ENCODE measurements at regions not wholly inside any gene's neighbourhood (a gene's known extent, or its start where the extent isn't known, plus 50 kb on each side); places are given as distances from the start of the nearest gene placed in this dataset.

GRCh38 chr12:115785548-115785947, 491.9 kb downstream of the MED13L start:
- ChIA-PET POLR2A (no interaction called here), CTCF (no interaction called here)
- Histone ChIP-seq H3K36me3 (ENCODE audit: control insufficient read depth in 4 of 4, insufficient read depth in 4 of 4, low read length in 3 of 4) (no peaks in the 10 kb centered on the region), H3K9me3 (ENCODE audit: control extremely low read depth in 1 of 5, control insufficient read depth in 4 of 5, insufficient read depth in 2 of 5, low read depth in 1 of 5, low read length in 4 of 5) (no peaks in the 10 kb centered on the region), H3K4me3 (ENCODE audit: control insufficient read depth in 1 of 7, extremely low read depth in 1 of 7, insufficient read depth in 4 of 7, low read depth in 2 of 7, low read length in 6 of 7) (no peak overlapping the region), H3K27ac (ENCODE audit: insufficient read depth in 1 of 2, low read depth in 1 of 2, low read length in 2 of 2, poor library complexity in 1 of 2, severe bottlenecking in 2 of 2) (no peak overlapping the region), H3K27me3 (replicated peaks in 2 of 5; ENCODE audit: control insufficient read depth in 4 of 5, insufficient read depth in 5 of 5, low read length in 4 of 5) (no peaks in the 10 kb centered on the region), H3K4me1 (ENCODE audit: control extremely low read depth in 1 of 4, control insufficient read depth in 4 of 4, insufficient read depth in 4 of 4, low read length in 3 of 4) (no peaks in the 10 kb centered on the region)
- WGBS (ENCODE audit: insufficient coverage), result 100% methylated on average over 1 of the region's 3 CpGs
- DNase-seq, result no peak

- no peak overlapping the region for H3K27ac ChIP-seq (ENCODE audit: insufficient read depth in 1 of 2, low read depth in 1 of 2, low read length in 2 of 2, poor library complexity in 1 of 2, severe bottlenecking in 2 of 2)
- DNase-seq, result no peak
- 91% methylated on average over 1 of the region's 1 CpG for WGBS (ENCODE audit: insufficient coverage)
These were observed 501.1 kb downstream of the MED13L start for GRCh38 chr12:115776399-115776798.

GRCh38 chr12:115774148-115774895, 503.2 kb downstream of the MED13L start:
- DNase-seq, result no peak
- H3K36me3 ChIP-seq (ENCODE audit: control insufficient read depth in 4 of 4, insufficient read depth in 4 of 4, low read length in 3 of 4), result no peaks in the 10 kb centered on the region
- ChIA-PET POLR2A (no interaction called here), CTCF (no interaction called here)
- no peak overlapping the region for H3K27ac ChIP-seq (ENCODE audit: insufficient read depth in 1 of 2, low read depth in 1 of 2, low read length in 2 of 2, poor library complexity in 1 of 2, severe bottlenecking in 2 of 2)
- no peaks in the 10 kb centered on the region for H3K4me1 ChIP-seq (ENCODE audit: control extremely low read depth in 1 of 4, control insufficient read depth in 4 of 4, insufficient read depth in 4 of 4, low read length in 3 of 4)
- H3K27me3 ChIP-seq (replicated peaks in 2 of 5; ENCODE audit: control insufficient read depth in 4 of 5, insufficient read depth in 5 of 5, low read length in 4 of 5), result peaks cover 0 to 6% (median 2%) of the 10 kb centered on the region in 5 experiments
- no peak overlapping the region for H3K4me3 ChIP-seq (ENCODE audit: control insufficient read depth in 1 of 7, extremely low read depth in 1 of 7, insufficient read depth in 4 of 7, low read depth in 2 of 7, low read length in 6 of 7)
- no peaks in the 10 kb centered on the region for H3K9me3 ChIP-seq (ENCODE audit: control extremely low read depth in 1 of 5, control insufficient read depth in 4 of 5, insufficient read depth in 2 of 5, low read depth in 1 of 5, low read length in 4 of 5)
- 86% methylated on average over 5 of the region's 9 CpGs for whole genome bisulfite sequencing (ENCODE audit: insufficient coverage)

More at GRCh38 chr12:115776399-115776798, 501.1 kb downstream of the MED13L start:
- Histone ChIP-seq H3K27me3 (replicated peaks in 2 of 5; ENCODE audit: control insufficient read depth in 4 of 5, insufficient read depth in 5 of 5, low read length in 4 of 5) (peaks cover 0 to 7% (median 2%) of the 10 kb centered on the region in 5 experiments), H3K4me1 (ENCODE audit: control extremely low read depth in 1 of 4, control insufficient read depth in 4 of 4, insufficient read depth in 4 of 4, low read length in 3 of 4) (no peaks in the 10 kb centered on the region), H3K36me3 (ENCODE audit: control insufficient read depth in 4 of 4, insufficient read depth in 4 of 4, low read length in 3 of 4) (no peaks in the 10 kb centered on the region), H3K4me3 (ENCODE audit: control insufficient read depth in 1 of 7, extremely low read depth in 1 of 7, insufficient read depth in 4 of 7, low read depth in 2 of 7, low read length in 6 of 7) (no peak overlapping the region), H3K9me3 (ENCODE audit: control extremely low read depth in 1 of 5, control insufficient read depth in 4 of 5, insufficient read depth in 2 of 5, low read depth in 1 of 5, low read length in 4 of 5) (no peaks in the 10 kb centered on the region)
- POLR2A ChIA-PET, result no interaction called here
- CTCF ChIA-PET, result no interaction called here

DNA sequence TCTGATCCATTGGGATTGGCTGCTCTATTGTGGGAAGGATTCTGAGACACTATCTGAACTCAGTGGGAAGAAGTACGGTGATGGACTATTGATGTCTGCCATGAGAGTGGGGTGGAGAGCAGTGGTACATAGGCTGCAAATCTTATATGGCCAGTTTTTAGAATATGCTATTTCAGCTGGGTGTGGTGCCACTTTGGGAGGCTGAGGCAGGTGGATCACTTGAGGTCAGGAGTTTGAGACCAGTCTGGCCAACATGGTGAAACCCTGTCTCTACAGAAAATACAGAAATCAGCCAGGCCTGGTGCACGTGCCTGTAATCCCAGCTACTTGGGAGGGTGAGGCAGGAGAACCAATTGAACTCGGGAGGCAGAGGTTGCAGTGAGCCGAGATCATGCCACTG, 505.9 kb downstream of the MED13L start:
- ChIA-PET POLR2A (no interaction called here), CTCF (no interaction called here)
- Histone ChIP-seq H3K27me3 (replicated peaks in 2 of 5; ENCODE audit: control insufficient read depth in 4 of 5, insufficient read depth in 5 of 5, low read length in 4 of 5) (peaks cover 0 to 8% (median 2%) of the 10 kb centered on the region in 5 experiments), H3K9me3 (ENCODE audit: control extremely low read depth in 1 of 5, control insufficient read depth in 4 of 5, insufficient read depth in 2 of 5, low read depth in 1 of 5, low read length in 4 of 5) (no peaks in the 10 kb centered on the region), H3K27ac (ENCODE audit: insufficient read depth in 1 of 2, low read depth in 1 of 2, low read length in 2 of 2, poor library complexity in 1 of 2, severe bottlenecking in 2 of 2) (no peak overlapping the region), H3K36me3 (ENCODE audit: control insufficient read depth in 4 of 4, insufficient read depth in 4 of 4, low read length in 3 of 4) (no peaks in the 10 kb centered on the region), H3K4me1 (ENCODE audit: control extremely low read depth in 1 of 4, control insufficient read depth in 4 of 4, insufficient read depth in 4 of 4, low read length in 3 of 4) (no peaks in the 10 kb centered on the region), H3K4me3 (ENCODE audit: control insufficient read depth in 1 of 7, extremely low read depth in 1 of 7, insufficient read depth in 4 of 7, low read depth in 2 of 7, low read length in 6 of 7) (no peak overlapping the region)
- no peak for DNase-seq
- 92% methylated on average over 1 of the region's 4 CpGs for WGBS (ENCODE audit: insufficient coverage)

GRCh38 chr12:115771065-115771464, 506.4 kb downstream of the MED13L start:
- CTCF ChIA-PET, result no interaction called here
- H3K27me3 ChIP-seq (replicated peaks in 2 of 5; ENCODE audit: control insufficient read depth in 4 of 5, insufficient read depth in 5 of 5, low read length in 4 of 5), result peaks cover 0 to 6% (median 2%) of the 10 kb centered on the region in 5 experiments
- H3K9me3 ChIP-seq (ENCODE audit: control extremely low read depth in 1 of 5, control insufficient read depth in 4 of 5, insufficient read depth in 2 of 5, low read depth in 1 of 5, low read length in 4 of 5), result no peaks in the 10 kb centered on the region
- no peaks in the 10 kb centered on the region for H3K36me3 ChIP-seq (ENCODE audit: control insufficient read depth in 4 of 4, insufficient read depth in 4 of 4, low read length in 3 of 4)
- H3K27ac ChIP-seq (ENCODE audit: insufficient read depth in 1 of 2, low read depth in 1 of 2, low read length in 2 of 2, poor library complexity in 1 of 2, severe bottlenecking in 2 of 2), result no peak overlapping the region
- WGBS (ENCODE audit: insufficient coverage), result 53% methylated on average over 2 of the region's 2 CpGs
- no peak overlapping the region for H3K4me3 ChIP-seq (ENCODE audit: control insufficient read depth in 1 of 7, extremely low read depth in 1 of 7, insufficient read depth in 4 of 7, low read depth in 2 of 7, low read length in 6 of 7)
- no peak for DNase-seq
- no peaks in the 10 kb centered on the region for H3K4me1 ChIP-seq (ENCODE audit: control extremely low read depth in 1 of 4, control insufficient read depth in 4 of 4, insufficient read depth in 4 of 4, low read length in 3 of 4)
- POLR2A ChIA-PET, result no interaction called here

- ChIA-PET CTCF (no interaction called here), POLR2A (no interaction called here)
- Histone ChIP-seq H3K36me3 (ENCODE audit: control insufficient read depth in 4 of 4, insufficient read depth in 4 of 4, low read length in 3 of 4) (no peaks in the 10 kb centered on the region), H3K27me3 (replicated peaks in 2 of 5; ENCODE audit: control insufficient read depth in 4 of 5, insufficient read depth in 5 of 5, low read length in 4 of 5) (peaks cover 0 to 6% (median 2%) of the 10 kb centered on the region in 5 experiments), H3K4me3 (ENCODE audit: control insufficient read depth in 1 of 7, extremely low read depth in 1 of 7, insufficient read depth in 4 of 7, low read depth in 2 of 7, low read length in 6 of 7) (no peak overlapping the region), H3K4me1 (ENCODE audit: control extremely low read depth in 1 of 4, control insufficient read depth in 4 of 4, insufficient read depth in 4 of 4, low read length in 3 of 4) (no peaks in the 10 kb centered on the region), H3K27ac (ENCODE audit: insufficient read depth in 1 of 2, low read depth in 1 of 2, low read length in 2 of 2, poor library complexity in 1 of 2, severe bottlenecking in 2 of 2) (no peak overlapping the region), H3K9me3 (ENCODE audit: control extremely low read depth in 1 of 5, control insufficient read depth in 4 of 5, insufficient read depth in 2 of 5, low read depth in 1 of 5, low read length in 4 of 5) (no peaks in the 10 kb centered on the region)
- DNase-seq, result no peak
- 60% methylated on average over 1 of the region's 1 CpG for WGBS (ENCODE audit: insufficient coverage)
These were observed 506.9 kb downstream of the MED13L start for GRCh38 chr12:115770643-115771042.

- Histone ChIP-seq H3K9me3 (ENCODE audit: control extremely low read depth in 1 of 5, control insufficient read depth in 4 of 5, insufficient read depth in 2 of 5, low read depth in 1 of 5, low read length in 4 of 5) (no peaks in the 10 kb centered on the region), H3K4me3 (ENCODE audit: control insufficient read depth in 1 of 7, extremely low read depth in 1 of 7, insufficient read depth in 4 of 7, low read depth in 2 of 7, low read length in 6 of 7) (no peak overlapping the region), H3K4me1 (ENCODE audit: control extremely low read depth in 1 of 4, control insufficient read depth in 4 of 4, insufficient read depth in 4 of 4, low read length in 3 of 4) (no peaks in the 10 kb centered on the region), H3K36me3 (ENCODE audit: control insufficient read depth in 4 of 4, insufficient read depth in 4 of 4, low read length in 3 of 4) (no peaks in the 10 kb centered on the region), H3K27me3 (replicated peaks in 2 of 5; ENCODE audit: control insufficient read depth in 4 of 5, insufficient read depth in 5 of 5, low read length in 4 of 5) (peaks cover 0 to 6% (median 2%) of the 10 kb centered on the region in 5 experiments), H3K27ac (ENCODE audit: insufficient read depth in 1 of 2, low read depth in 1 of 2, low read length in 2 of 2, poor library complexity in 1 of 2, severe bottlenecking in 2 of 2) (no peak overlapping the region)
- 100% methylated on average over 4 of the region's 5 CpGs for whole genome bisulfite sequencing (ENCODE audit: insufficient coverage)
- ChIA-PET POLR2A (no interaction called here), CTCF (no interaction called here)
- DNase-seq, result no peak
These were observed 509.6 kb downstream of the MED13L start for GRCh38 chr12:115767916-115768315.
